ENCODE measurements at regions not wholly inside any gene's neighbourhood (a gene's known extent, or its start where the extent isn't known, plus 50 kb on each side); places are given as distances from the start of the nearest gene placed in this dataset.
"Not testable (repeated sequence)": the region's sequence is repeated elsewhere in the genome, so short reads cannot be mapped to it uniquely, and the experiment has no call there.

DNA sequence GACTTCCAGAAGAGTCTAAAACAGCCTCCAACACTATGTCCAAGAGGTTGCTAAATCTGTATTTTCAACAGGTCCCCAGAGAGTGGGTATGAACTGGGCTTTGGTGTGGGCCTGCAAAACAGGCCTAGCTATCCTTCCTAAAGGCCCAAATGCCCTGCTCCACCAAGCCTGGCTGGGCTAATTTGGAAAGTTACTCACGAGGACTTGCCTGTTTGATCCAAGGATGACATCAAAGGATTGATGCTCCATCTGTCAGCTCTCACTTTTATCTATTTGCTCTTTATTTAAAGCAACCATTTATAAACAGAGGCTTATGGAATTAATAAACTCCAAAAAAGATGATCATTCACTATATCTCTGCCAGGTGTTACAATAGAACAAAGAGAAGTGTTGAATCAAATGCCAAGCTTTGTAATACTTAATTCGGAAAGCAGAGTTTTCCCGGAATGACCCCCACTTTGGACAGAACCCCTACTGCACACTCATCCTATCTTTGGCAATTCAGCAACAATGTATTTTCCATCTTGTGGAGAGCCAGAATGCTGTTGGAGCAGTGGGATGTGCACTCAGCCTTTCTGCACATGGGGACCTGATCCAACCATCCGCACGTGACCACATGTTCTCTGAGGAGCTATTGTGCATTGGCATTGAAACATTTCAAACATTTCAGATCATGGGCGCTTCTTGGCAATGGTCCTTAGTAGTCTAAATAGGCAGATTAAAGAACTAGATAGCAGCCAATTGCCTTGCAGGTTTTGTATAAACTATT is 163.3 kb upstream of the THBS1 start:
- Histone ChIP-seq H3K27me3 (ENCODE audit: low read length) (no peaks in the 10 kb centered on the region), H3K36me3 (ENCODE audit: low read length) (no peaks in the 10 kb centered on the region), H3K27ac (ENCODE audit: low read depth, low read length) (no peak overlapping the region), H3K79me2 (ENCODE audit: insufficient read depth, low read length) (no peaks in the 10 kb centered on the region), H3K9ac (ENCODE audit: low read length) (no peak overlapping the region), H2AFZ (ENCODE audit: low read depth, low read length, severe bottlenecking) (no peak overlapping the region), H4K20me1 (ENCODE audit: low read depth, low read length) (no peaks in the 10 kb centered on the region), H3K4me3 (ENCODE audit: insufficient read depth, low read length, poor library complexity, severe bottlenecking) (no peak overlapping the region), H3K4me2 (ENCODE audit: low read depth, low read length, poor library complexity, severe bottlenecking) (no peak overlapping the region), H3F3A (ENCODE audit: insufficient read depth) (no peaks in the 10 kb centered on the region), H3K9me3 (ENCODE audit: insufficient read depth, low read length) (no peaks in the 10 kb centered on the region), H3K9me2 (replicated peaks; ENCODE audit: insufficient read depth, low read length) (no peaks in the 10 kb centered on the region)
- no peak for TF ChIP-seq EZH2phosphoT487 (conservative IDR thresholded peaks at IDR 0.05; ENCODE audit: low read length)
- TF ChIP-seq, protein P1, sequence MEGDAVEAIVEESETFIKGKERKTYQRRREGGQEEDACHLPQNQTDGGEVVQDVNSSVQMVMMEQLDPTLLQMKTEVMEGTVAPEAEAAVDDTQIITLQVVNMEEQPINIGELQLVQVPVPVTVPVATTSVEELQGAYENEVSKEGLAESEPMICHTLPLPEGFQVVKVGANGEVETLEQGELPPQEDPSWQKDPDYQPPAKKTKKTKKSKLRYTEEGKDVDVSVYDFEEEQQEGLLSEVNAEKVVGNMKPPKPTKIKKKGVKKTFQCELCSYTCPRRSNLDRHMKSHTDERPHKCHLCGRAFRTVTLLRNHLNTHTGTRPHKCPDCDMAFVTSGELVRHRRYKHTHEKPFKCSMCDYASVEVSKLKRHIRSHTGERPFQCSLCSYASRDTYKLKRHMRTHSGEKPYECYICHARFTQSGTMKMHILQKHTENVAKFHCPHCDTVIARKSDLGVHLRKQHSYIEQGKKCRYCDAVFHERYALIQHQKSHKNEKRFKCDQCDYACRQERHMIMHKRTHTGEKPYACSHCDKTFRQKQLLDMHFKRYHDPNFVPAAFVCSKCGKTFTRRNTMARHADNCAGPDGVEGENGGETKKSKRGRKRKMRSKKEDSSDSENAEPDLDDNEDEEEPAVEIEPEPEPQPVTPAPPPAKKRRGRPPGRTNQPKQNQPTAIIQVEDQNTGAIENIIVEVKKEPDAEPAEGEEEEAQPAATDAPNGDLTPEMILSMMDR (IDR thresholded peaks at IDR 0.05; ENCODE audit: insufficient read depth, low read length, poor library complexity, severe bottlenecking): no peak

DNA sequence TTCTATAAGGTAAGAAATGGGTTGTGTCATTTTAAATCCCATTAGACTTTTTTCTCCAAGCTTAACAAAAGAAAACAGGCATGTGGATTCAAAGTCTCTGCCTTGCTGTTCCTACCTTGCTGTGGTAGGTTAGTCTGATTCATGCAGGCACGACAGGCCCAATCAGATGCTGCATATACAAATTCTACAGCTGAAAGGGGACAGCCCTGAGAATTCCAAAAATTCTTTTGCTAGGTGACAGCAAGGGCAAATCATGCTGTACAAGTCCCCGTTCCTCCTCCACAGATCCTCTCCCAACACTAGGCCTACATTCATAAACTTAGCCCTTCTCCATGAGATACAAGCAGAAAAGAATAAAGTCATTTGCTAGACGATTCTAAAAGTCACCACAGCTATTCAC is 161.2 kb upstream of the THBS1 start:
- no peak overlapping the region for H2AFZ ChIP-seq (ENCODE audit: low read depth, low read length, severe bottlenecking)
- no peaks in the 10 kb centered on the region for H3K79me2 ChIP-seq (ENCODE audit: insufficient read depth, low read length)
- H3K4me3 ChIP-seq (ENCODE audit: insufficient read depth, low read length, poor library complexity, severe bottlenecking): no peak overlapping the region
- no peaks in the 10 kb centered on the region for H4K20me1 ChIP-seq (ENCODE audit: low read depth, low read length)
- H3F3A ChIP-seq (ENCODE audit: insufficient read depth): no peaks in the 10 kb centered on the region
- no peak for TF ChIP-seq EZH2phosphoT487 (conservative IDR thresholded peaks at IDR 0.05; ENCODE audit: low read length)
- TF ChIP-seq, protein P1 (IDR thresholded peaks at IDR 0.05; ENCODE audit: insufficient read depth, low read length, poor library complexity, severe bottlenecking): no peak
- no peaks in the 10 kb centered on the region for H3K27me3 ChIP-seq (ENCODE audit: low read length)
- no peaks in the 10 kb centered on the region for H3K36me3 ChIP-seq (ENCODE audit: low read length)
- no peak overlapping the region for H3K9ac ChIP-seq (ENCODE audit: low read length)
- H3K9me3 ChIP-seq (ENCODE audit: insufficient read depth, low read length): no peaks in the 10 kb centered on the region
- H3K27ac ChIP-seq (ENCODE audit: low read depth, low read length): no peak overlapping the region
- no peak overlapping the region for H3K4me2 ChIP-seq (ENCODE audit: low read depth, low read length, poor library complexity, severe bottlenecking)
- H3K9me2 ChIP-seq (replicated peaks; ENCODE audit: insufficient read depth, low read length): no peaks in the 10 kb centered on the region

DNA sequence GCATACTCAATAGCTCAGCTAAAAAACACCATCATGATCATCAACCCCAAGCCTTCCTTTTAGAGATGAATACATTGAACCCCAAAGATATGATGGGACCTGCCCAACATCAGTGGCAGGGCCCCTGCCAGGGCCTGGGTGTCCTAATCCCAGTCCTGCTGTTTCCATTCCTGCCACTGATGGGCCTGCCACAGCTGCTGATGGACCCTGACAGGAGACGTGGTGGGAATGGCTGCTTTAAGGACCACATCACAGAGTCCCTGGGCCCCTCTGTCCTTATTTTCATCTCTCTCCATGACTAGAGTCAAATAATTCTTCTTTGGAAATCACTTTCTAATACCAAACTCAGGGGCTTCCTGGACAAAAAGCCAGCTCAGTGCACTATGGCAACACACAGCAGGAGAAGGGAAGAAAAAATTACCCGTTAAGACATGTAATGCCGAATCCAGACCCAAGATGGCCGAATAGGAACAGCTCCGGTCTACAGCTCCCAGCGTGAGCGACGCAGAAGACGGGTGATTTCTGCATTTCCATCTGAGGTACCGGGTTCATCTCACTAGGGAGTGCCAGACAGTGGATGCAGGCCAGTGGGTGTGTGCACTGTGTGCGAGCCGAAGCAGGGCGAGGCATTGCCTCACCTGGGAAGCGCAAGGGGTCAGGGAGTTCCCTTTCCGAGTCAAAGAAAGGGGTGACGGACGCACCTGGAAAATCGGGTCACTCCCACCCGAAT is 160.6 kb upstream of the THBS1 start:
- H3K9me2 ChIP-seq (replicated peaks; ENCODE audit: insufficient read depth, low read length); H3K4me2 ChIP-seq (ENCODE audit: low read depth, low read length, poor library complexity, severe bottlenecking); H4K20me1 ChIP-seq (ENCODE audit: low read depth, low read length); H3F3A ChIP-seq (ENCODE audit: insufficient read depth); H3K4me3 ChIP-seq (ENCODE audit: insufficient read depth, low read length, poor library complexity, severe bottlenecking); H3K79me2 ChIP-seq (ENCODE audit: insufficient read depth, low read length); H3K36me3 ChIP-seq (ENCODE audit: low read length); H3K27me3 ChIP-seq (ENCODE audit: low read length); H3K9ac ChIP-seq (ENCODE audit: low read length); H3K9me3 ChIP-seq (ENCODE audit: insufficient read depth, low read length); H2AFZ ChIP-seq (ENCODE audit: low read depth, low read length, severe bottlenecking); H3K27ac ChIP-seq (ENCODE audit: low read depth, low read length): not testable (repeated sequence)

DNA sequence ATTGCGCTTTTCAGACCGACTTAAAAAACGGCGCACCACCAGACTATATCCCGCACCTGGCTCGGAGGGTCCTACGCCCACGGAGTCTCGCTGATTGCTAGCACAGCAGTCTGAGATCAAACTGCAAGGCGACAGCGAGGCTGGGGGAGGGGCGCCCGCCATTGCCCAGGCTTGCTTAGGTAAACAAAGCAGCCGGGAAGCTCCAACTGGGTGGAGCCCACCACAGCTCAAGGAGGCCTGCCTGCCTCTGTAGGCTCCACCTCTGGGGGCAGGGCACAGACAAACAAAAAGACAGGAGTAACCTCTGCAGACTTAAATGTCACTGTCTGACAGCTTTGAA is 160.1 kb upstream of the THBS1 start:
- not testable (repeated sequence) for H3K79me2 ChIP-seq (ENCODE audit: insufficient read depth, low read length); H3K36me3 ChIP-seq (ENCODE audit: low read length); H3K4me3 ChIP-seq (ENCODE audit: insufficient read depth, low read length, poor library complexity, severe bottlenecking); H4K20me1 ChIP-seq (ENCODE audit: low read depth, low read length); H3K9ac ChIP-seq (ENCODE audit: low read length); H3F3A ChIP-seq (ENCODE audit: insufficient read depth); H2AFZ ChIP-seq (ENCODE audit: low read depth, low read length, severe bottlenecking); H3K27ac ChIP-seq (ENCODE audit: low read depth, low read length); H3K9me3 ChIP-seq (ENCODE audit: insufficient read depth, low read length); H3K4me2 ChIP-seq (ENCODE audit: low read depth, low read length, poor library complexity, severe bottlenecking); H3K9me2 ChIP-seq (replicated peaks; ENCODE audit: insufficient read depth, low read length); H3K27me3 ChIP-seq (ENCODE audit: low read length)

Data from SU-DHL-6 (cell line).